ENCODE measurements at regions not wholly inside any gene's neighbourhood (a gene's known extent, or its start where the extent isn't known, plus 50 kb on each side); places are given as distances from the start of the nearest gene placed in this dataset.

DNA sequence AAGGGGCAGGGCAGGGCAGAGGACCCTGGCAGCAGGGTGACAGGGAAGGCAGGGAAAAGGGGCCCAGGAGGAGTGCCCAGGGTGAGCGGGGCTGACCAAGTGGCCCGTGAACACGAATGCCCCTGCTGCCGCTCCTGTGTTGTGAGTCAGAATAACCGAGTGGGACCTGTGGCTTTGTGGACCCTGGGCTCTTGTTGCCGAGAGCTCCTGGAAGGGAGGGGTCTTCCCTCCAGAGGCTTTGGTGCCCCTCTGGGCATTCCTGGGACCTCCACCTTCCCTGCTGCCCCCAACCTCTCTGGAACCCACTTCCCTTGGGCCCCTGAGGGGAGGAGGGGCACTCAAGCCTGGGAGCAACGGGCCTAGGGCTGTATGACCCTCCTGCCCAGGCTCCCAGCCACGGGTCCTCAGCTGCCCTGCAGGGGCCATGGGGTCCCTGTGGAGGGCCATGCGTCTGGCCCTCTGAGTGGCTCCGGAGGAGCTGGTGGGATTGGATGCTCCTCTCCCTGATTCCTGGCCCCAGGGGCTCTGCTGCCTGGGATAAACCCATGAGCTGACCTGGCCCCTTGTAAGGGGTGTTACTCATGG is 319.4 kb downstream of the TMEM121 start:
- no peak for TF ChIP-seq RCOR1 (IDR thresholded peaks at IDR 0.05; ENCODE audit: low read depth, low read length)
- no peak for TF ChIP-seq HDAC2 (IDR thresholded peaks at IDR 0.05)
- TF ChIP-seq, protein P1, sequence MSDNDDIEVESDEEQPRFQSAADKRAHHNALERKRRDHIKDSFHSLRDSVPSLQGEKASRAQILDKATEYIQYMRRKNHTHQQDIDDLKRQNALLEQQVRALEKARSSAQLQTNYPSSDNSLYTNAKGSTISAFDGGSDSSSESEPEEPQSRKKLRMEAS (IDR thresholded peaks at IDR 0.05): no peak
- no peak for TF ChIP-seq EP300 (IDR thresholded peaks at IDR 0.05)
- TF ChIP-seq CBX2 (IDR thresholded peaks at IDR 0.05; ENCODE audit: borderline replicate concordance, low read depth): no peak
- TF ChIP-seq, protein P2, sequence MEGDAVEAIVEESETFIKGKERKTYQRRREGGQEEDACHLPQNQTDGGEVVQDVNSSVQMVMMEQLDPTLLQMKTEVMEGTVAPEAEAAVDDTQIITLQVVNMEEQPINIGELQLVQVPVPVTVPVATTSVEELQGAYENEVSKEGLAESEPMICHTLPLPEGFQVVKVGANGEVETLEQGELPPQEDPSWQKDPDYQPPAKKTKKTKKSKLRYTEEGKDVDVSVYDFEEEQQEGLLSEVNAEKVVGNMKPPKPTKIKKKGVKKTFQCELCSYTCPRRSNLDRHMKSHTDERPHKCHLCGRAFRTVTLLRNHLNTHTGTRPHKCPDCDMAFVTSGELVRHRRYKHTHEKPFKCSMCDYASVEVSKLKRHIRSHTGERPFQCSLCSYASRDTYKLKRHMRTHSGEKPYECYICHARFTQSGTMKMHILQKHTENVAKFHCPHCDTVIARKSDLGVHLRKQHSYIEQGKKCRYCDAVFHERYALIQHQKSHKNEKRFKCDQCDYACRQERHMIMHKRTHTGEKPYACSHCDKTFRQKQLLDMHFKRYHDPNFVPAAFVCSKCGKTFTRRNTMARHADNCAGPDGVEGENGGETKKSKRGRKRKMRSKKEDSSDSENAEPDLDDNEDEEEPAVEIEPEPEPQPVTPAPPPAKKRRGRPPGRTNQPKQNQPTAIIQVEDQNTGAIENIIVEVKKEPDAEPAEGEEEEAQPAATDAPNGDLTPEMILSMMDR (IDR thresholded peaks at IDR 0.05): no peak
- TF ChIP-seq SMC3 (IDR thresholded peaks at IDR 0.05): no peak
